HG02981 (cell line): ENCODE measurements at regions not wholly inside any gene's neighbourhood (a gene's known extent, or its start where the extent isn't known, plus 50 kb on each side); places are given as distances from the start of the nearest gene placed in this dataset.
"Not testable (repeated sequence)": the region's sequence is repeated elsewhere in the genome, so short reads cannot be mapped to it uniquely, and the experiment has no call there.

Source experiments
- ATAC-seq: cut with Tn5 transposase; IDR thresholded peaks from one replicate; pipeline ENCODE4 v1.9.1; 2021; ENCODE audit warnings: mild to moderate bottlenecking, moderate library complexity; ENCODE audit not compliant: unreplicated experiment

DNA sequence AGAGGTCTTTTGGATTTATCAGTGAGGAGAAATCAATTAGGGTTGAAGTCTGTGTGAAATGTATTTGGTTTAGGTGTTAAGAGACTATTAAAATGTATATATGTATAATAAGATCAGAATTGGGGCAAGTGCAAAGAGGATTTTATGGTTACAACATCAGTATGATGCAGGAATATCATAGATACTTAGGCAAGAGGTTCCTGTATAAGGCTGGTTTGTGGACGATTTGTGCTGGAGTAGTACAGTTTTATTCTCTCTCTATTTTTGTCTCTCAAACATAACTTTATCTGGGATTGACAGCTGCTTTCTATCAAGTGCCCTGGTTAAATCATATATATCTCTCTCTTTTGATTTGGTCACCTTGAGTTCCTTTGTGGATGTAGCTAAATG, 142.5 kb downstream of the CTH start:
- no peak for ATAC-seq

GRCh38 chr1:70554341-70554740, 143.3 kb downstream of the CTH start:
- ATAC-seq, result no peak

DNA sequence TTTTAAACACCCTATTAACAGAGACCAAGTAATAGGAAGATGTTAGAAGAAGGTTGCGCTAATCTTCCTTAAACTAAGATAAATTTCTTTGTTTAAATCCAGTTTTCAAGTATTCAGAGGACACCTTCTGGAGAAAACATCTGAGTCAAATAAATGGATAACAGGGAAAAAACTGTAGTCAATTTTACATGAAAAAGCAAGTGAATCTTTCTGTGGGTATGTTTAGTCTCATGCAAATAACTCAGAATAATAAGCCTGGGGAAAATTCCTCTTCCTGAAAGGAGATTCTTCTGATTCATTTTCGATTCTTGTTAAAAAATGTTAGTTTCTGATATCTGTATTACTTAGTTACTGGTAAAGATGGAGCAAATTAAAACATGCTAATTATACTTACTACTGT, 145.5 kb downstream of the CTH start:
- no peak for ATAC-seq

GRCh38 chr1:70567167-70567566, 156.1 kb downstream of the CTH start:
- ATAC-seq, result no peak

- no peak for ATAC-seq
These were observed 160.1 kb downstream of the CTH start for GRCh38 chr1:70571191-70571590.

DNA sequence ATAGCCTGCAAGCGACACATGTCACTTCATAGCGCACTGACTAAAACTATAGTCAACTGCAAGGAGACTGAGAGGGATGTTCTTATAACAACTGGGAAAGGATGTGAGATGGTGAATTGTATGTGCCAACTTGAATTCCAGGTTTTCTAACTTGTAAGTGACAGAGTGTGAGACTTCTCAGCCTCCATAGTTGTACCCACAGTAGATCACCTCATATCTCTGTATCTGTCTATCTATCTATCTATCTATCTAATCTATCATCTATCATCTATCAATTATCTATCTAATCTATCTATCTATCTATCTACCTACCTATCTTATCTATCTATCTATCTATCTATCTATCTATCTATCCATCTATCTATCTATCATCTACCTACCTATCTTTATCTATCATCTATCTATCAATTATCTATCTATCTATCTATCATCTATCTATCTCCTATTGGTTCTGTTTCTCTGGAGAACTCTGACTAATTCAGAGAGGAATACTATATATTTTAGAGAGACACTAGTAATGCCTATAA, 162.3 kb downstream of the CTH start:
- no peak for ATAC-seq

- no peak for ATAC-seq
These were observed 170.6 kb downstream of the CTH start for GRCh38 chr1:70581661-70582060.

- peak; percentile 96 for ATAC-seq
These were observed 172.5 kb downstream of the CTH start for GRCh38 chr1:70583522-70583921.

GRCh38 chr1:70586046-70586445, 175.0 kb downstream of the CTH start:
- no peak for ATAC-seq

GRCh38 chr1:70587872-70588366, 176.9 kb downstream of the CTH start:
- ATAC-seq, result no peak

DNA sequence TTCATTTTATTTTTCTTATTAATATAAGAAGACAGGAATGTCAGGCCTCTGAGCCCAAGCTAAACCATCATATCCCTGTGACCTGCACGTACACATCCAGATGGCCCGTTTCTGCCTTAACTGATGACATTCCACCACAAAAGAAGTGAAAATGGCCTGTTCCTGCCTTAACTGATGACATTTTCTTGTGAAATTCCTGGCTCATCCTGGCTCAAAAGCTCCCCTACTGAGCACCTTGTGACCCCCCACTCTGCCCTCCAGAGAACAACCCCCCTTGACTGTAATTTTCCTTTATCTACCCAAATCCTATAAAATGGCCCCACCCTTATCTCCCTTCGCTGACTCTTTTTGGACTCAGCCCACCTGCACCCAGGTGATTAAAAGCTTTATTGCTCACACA, 182.5 kb downstream of the CTH start:
- ATAC-seq, result not testable (repeated sequence)

DNA sequence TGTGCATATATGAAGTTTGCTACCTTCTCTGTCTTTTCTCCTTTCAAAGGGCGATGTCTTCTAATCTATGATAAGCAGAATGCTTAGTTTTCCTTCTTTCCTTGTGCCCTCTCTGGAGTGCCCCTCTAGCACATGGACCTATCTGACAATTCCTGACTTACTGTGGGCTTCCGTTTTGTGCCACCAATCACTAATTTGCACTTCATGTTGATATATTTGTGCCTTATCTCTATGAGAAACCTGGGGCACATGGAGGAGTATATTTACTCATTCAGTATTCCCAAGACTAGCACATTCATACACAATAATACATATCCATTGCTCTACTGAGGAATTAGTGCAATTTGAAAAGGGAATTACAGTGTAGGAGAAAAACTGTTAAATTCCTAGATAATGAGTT, 197.7 kb downstream of the CTH start:
- no peak for ATAC-seq

- ATAC-seq, result not testable (repeated sequence)
These were observed 199.1 kb downstream of the CTH start for GRCh38 chr1:70610164-70610563.

GRCh38 chr1:70616946-70617345, 205.9 kb downstream of the CTH start:
- ATAC-seq, result no peak

GRCh38 chr1:70617728-70618127, 206.7 kb downstream of the CTH start:
- no peak for ATAC-seq

GRCh38 chr1:70627910-70628309, 216.8 kb downstream of the CTH start:
- ATAC-seq, result no peak

DNA sequence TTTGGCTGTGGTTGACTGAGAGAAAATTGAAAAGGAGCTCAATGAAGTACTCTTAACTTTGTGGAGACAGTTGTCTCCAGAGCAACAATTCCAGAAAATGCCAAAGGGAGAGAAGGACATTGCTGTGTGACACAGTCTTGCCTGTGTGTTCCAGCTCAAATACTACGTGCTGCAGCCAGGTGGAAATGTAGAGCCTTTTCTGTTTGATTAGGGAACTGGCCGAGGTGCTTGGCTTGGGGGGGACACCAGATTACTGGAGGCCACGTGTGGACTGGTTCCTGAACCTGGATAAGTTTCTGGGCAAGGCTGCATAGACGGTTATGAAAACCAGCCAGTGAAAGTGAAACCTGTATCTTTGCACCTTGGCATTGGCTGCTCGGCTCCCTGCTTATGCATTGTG, 217.9 kb downstream of the CTH start:
- no peak for ATAC-seq

DNA sequence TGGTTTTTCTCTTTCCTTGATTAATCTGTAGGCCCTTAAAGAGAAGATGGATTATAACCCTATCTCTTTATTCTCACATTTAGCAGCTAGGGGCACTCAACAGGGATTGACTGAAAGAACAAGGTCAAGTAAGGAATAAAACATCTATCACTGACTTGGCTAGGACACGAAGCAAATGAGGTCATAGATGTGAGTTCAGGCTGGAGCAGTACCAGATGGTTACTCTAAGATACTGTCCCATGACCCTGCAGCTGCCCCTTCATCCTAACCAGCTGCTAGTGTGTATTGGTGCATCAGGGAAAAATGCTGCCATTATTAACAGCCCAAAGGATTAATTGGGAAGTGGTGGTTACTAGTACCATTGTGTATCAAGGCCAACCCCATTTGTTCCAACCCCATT, 221.9 kb downstream of the CTH start:
- ATAC-seq, result no peak

DNA sequence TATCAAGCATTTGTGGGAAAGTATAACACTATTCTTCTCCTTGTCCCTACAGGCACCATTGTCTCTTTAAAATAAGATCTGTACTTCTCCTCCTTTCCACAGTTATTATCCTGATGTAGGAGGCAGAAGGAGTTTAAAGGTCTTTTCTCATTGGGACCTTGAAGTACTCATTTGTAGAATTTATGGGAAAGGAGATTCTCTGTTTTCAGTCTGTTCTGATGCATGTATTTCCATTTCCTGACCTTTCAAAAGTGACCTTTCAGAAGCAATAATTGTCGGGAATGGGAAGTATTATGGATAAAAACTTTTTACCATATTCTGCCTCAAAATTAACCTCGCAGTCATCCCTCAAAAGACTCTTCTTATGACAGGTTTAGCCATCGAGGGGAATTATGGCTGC, 224.8 kb downstream of the CTH start:
- no peak for ATAC-seq

DNA sequence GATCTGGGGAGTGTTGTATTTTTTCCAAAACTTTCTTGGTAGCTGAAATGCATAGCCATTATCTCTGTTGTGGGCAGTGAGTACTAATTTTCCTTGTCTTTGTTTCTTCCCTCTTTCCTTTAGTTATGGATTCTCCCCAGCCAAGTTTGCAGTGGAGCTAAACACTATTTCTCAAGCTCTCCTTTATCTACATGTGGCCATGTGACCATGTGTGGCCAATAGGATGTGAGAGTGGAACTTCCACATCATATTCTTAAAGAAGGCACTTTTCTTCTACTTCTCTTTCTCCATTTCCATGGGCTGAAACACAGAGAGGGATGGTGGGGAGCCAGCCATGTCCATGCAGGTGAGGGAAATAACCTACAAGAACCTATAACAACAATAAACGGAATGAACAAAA, 230.8 kb downstream of the CTH start:
- no peak for ATAC-seq

DNA sequence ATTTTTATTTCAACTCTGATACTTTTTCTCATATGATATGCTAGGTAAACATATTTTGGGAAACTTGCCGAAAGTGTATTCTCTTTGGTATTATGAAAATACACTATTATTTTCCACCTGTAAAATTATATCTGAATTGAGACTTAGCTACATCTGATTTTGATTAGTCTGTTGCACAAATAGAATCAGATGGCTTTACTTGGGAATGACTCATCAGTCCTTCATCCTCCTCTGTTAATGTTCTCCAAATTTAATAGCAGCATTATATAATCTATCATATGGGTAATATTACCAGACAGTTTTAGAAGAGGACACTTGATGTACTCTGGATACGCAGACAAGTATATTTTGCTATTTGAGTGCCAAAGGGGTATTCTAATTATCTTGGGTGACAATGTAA, 245.3 kb downstream of the CTH start:
- ATAC-seq, result no peak

GRCh38 chr1:70659891-70660290, 248.8 kb downstream of the CTH start:
- no peak for ATAC-seq

DNA sequence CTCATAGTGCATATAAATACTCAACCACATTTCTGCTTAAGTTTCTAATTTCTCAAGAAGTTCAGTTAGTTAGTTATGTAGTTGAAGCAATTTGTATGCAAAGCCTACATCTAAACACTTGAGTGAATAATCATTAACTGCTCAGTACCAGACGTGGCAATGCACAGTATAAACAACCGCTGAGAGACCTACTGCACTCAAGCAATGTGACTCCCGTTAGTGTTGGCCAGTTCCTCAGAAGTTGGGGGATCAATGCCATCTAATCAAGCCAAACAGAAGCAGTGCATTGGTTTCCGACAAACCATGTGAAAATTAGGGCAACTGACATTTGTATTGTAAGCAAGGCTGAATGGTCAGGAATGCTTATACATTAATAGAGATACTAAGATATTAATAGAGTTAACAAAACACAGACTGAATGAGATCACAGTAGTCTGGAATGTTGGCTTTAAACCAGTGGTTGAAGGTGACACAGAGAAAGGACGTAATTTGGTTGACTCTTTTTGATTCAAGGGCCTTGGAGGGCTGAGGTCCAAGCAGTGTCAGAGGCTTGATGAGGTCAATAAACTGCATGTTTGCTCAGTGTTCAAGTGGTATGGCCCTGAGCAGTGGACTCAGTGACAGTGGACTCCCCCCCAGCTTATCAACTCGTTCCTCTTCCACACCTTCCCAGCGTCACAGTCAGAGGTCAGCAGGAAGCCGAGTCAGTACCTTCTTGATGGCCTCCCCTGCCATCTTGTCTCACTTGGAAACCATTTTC, 255.5 kb downstream of the CTH start:
- no peak for ATAC-seq
